ENCODE measurements at regions not wholly inside any gene's neighbourhood (a gene's known extent, or its start where the extent isn't known, plus 50 kb on each side); places are given as distances from the start of the nearest gene placed in this dataset.

DNA sequence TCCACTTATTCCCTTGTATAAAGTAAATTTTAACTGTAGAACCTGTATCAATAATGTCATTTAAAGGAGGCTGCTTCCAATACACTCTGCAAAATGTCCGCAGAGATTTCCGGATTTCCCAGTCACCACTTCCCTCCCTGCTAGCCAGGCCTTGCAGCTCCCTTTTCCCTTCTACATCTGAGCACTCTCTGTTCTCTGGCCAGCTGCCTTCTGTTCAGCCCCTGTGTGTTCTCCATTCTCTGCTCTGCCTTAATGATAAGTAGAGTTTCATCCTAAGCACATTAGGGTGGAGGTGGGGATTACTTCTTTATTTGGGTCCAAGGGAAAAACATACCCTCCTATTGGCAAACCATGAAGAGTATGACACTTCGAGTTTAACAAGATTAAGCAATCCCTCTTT is 719.6 kb upstream of the WWC1 start:
- no peak for ATAC-seq (ENCODE audit: low read depth)
- H3K27ac ChIP-seq (ENCODE audit: poor library complexity, severe bottlenecking): no peak overlapping the region
- TF ChIP-seq, protein P1, sequence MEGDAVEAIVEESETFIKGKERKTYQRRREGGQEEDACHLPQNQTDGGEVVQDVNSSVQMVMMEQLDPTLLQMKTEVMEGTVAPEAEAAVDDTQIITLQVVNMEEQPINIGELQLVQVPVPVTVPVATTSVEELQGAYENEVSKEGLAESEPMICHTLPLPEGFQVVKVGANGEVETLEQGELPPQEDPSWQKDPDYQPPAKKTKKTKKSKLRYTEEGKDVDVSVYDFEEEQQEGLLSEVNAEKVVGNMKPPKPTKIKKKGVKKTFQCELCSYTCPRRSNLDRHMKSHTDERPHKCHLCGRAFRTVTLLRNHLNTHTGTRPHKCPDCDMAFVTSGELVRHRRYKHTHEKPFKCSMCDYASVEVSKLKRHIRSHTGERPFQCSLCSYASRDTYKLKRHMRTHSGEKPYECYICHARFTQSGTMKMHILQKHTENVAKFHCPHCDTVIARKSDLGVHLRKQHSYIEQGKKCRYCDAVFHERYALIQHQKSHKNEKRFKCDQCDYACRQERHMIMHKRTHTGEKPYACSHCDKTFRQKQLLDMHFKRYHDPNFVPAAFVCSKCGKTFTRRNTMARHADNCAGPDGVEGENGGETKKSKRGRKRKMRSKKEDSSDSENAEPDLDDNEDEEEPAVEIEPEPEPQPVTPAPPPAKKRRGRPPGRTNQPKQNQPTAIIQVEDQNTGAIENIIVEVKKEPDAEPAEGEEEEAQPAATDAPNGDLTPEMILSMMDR (IDR thresholded peaks at IDR 0.05; ENCODE audit: poor library complexity, severe bottlenecking): no peak

DNA sequence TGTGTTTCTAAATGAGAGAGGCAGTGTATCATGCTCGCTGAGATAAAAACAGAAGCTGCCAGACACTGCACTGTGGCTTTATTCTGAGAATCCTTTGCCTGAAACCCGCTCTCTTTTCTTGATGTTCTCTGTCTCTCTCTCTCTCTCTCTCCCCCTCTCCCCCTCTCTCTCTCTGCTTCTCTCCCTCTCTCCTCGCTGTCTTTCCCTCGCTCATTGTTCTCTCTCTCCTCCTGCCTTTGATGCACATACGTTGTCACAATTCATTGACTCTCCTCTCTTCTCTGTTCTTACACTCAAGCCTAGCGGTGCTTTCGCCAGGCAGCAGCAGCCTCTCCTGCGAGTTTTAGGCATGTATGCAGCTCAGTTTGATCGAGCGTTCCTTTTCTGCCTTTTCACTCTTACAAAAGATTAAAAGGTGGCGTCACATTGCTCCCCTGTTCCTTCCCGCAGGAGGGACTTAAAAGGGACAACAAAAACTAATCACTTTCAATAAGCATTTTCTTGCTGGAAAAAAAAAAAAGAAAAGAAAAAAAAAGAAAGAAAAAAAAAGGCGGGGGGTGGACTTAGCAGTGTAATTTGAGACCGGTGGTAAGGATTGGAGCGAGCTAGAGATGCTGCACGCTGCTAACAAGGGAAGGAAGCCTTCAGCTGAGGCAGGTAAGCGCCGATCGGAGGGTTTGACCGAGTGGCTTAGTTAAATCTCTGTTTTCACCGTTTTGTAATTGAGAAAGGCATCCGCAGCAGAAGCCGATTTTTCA is 717.9 kb upstream of the WWC1 start:
- peaks cover 10% of the 10 kb centered on the region for H3K4me1 ChIP-seq (ENCODE audit: insufficient read depth, poor library complexity, severe bottlenecking)
- H3K9me3 ChIP-seq (ENCODE audit: severe bottlenecking): no peaks in the 10 kb centered on the region
- H3K27ac ChIP-seq (ENCODE audit: poor library complexity, severe bottlenecking): no peak overlapping the region
- DNase-seq (ENCODE audit: low spot score) (no peak), ATAC-seq (ENCODE audit: low read depth) (peak; percentile 96)
- TF ChIP-seq, protein P1 (IDR thresholded peaks at IDR 0.05; ENCODE audit: poor library complexity, severe bottlenecking): no peak
- peak overlapping the region; percentile 20 for H3K4me3 ChIP-seq (ENCODE audit: severe bottlenecking)
- no peaks in the 10 kb centered on the region for H3K36me3 ChIP-seq (ENCODE audit: low read depth)
- H3K27me3 ChIP-seq (ENCODE audit: insufficient read depth, poor library complexity, severe bottlenecking): peaks cover 28% of the 10 kb centered on the region

More for the DNA sequence above, 719.6 kb upstream of the WWC1 start:
- Histone ChIP-seq H3K9me3 (ENCODE audit: severe bottlenecking) (no peaks in the 10 kb centered on the region), H3K27me3 (ENCODE audit: insufficient read depth, poor library complexity, severe bottlenecking) (peaks cover 38% of the 10 kb centered on the region), H3K36me3 (ENCODE audit: low read depth) (no peaks in the 10 kb centered on the region), H3K4me1 (ENCODE audit: insufficient read depth, poor library complexity, severe bottlenecking) (peaks cover 10% of the 10 kb centered on the region), H3K4me3 (ENCODE audit: severe bottlenecking) (no peak overlapping the region)
- no peak for DNase-seq (ENCODE audit: low spot score)

DNA sequence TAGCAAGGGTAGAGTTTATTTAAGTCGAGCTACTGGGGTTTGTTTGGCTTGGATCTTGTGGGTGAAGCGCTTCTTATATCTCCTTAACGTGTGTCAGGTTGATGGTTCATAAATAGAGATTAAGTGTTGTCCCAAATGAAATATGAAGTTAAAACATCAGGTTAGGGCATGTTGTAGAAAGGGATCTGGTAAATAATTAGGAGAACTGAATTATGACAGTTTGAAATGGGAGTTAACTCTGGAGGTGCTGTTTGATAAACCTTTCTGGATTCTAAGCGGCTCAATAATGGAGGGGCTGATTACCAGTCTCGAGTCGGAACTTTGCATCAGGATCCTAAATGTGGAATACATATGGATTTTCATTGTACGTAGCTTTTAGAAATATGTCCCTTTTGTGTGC is 717.0 kb upstream of the WWC1 start:
- no peak for ATAC-seq (ENCODE audit: low read depth)
- TF ChIP-seq, protein P1 (IDR thresholded peaks at IDR 0.05; ENCODE audit: poor library complexity, severe bottlenecking): no peak
- Histone ChIP-seq H3K36me3 (ENCODE audit: low read depth) (no peaks in the 10 kb centered on the region), H3K4me1 (ENCODE audit: insufficient read depth, poor library complexity, severe bottlenecking) (peaks cover 10% of the 10 kb centered on the region), H3K27ac (ENCODE audit: poor library complexity, severe bottlenecking) (no peak overlapping the region), H3K9me3 (ENCODE audit: severe bottlenecking) (no peaks in the 10 kb centered on the region), H3K27me3 (ENCODE audit: insufficient read depth, poor library complexity, severe bottlenecking) (peaks cover 28% of the 10 kb centered on the region), H3K4me3 (ENCODE audit: severe bottlenecking) (no peak overlapping the region)
- no peak for DNase-seq (ENCODE audit: low spot score)

DNA sequence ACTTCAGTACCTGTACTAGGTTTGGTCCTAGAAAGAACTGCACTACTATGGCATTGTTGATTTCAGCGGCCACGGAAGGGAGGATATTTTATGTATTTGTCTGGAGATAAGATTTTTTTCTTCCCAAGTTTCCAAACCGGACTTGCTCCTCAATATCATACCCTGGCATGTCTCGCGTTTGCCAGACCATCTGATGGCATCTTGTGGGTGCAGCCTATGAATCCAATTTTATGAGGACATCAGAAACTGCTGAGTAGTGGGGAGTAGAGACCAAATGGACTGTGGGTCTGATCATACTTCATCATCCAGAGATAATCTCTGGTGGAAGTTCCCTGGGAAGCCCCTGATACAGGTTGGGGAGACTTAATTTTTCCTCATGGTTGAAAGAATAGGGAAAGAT is 716.1 kb upstream of the WWC1 start:
- H3K4me3 ChIP-seq (ENCODE audit: severe bottlenecking): no peak overlapping the region
- no peaks in the 10 kb centered on the region for H3K36me3 ChIP-seq (ENCODE audit: low read depth)
- H3K27me3 ChIP-seq (ENCODE audit: insufficient read depth, poor library complexity, severe bottlenecking): peaks cover 28% of the 10 kb centered on the region
- peaks cover 10% of the 10 kb centered on the region for H3K4me1 ChIP-seq (ENCODE audit: insufficient read depth, poor library complexity, severe bottlenecking)
- TF ChIP-seq, protein P1 (IDR thresholded peaks at IDR 0.05; ENCODE audit: poor library complexity, severe bottlenecking): no peak
- no peak overlapping the region for H3K27ac ChIP-seq (ENCODE audit: poor library complexity, severe bottlenecking)
- no peaks in the 10 kb centered on the region for H3K9me3 ChIP-seq (ENCODE audit: severe bottlenecking)
- DNase-seq (ENCODE audit: low spot score): no peak
- no peak for ATAC-seq (ENCODE audit: low read depth)

DNA sequence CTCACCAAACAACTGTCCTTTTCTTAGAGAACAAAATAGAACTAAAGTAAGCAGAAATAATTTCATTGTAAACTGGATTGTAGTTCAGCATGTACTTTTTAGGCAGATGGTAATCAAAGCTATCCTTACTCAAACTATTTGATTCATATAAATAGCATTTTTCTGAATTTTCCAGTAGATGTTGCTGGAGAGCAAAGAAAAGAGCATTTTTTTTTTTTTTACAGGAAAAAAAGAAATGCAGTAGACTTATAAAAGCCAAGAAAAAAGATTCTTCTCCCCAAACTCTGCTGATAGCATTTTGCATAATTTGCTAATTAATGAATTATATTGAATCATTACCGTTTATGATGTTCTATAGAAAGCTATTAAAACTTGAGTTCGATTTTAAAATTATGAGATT is 715.3 kb upstream of the WWC1 start:
- Histone ChIP-seq H3K4me3 (ENCODE audit: severe bottlenecking) (no peak overlapping the region), H3K36me3 (ENCODE audit: low read depth) (no peaks in the 10 kb centered on the region), H3K9me3 (ENCODE audit: severe bottlenecking) (no peaks in the 10 kb centered on the region), H3K27me3 (ENCODE audit: insufficient read depth, poor library complexity, severe bottlenecking) (peaks cover 28% of the 10 kb centered on the region), H3K4me1 (ENCODE audit: insufficient read depth, poor library complexity, severe bottlenecking) (peaks cover 10% of the 10 kb centered on the region), H3K27ac (ENCODE audit: poor library complexity, severe bottlenecking) (no peak overlapping the region)
- ATAC-seq (ENCODE audit: low read depth): no peak
- TF ChIP-seq, protein P1 (IDR thresholded peaks at IDR 0.05; ENCODE audit: poor library complexity, severe bottlenecking): peak; percentile 50
- no peak for DNase-seq (ENCODE audit: low spot score)
